ENCODE measurements at regions not wholly inside any gene's neighbourhood (a gene's known extent, or its start where the extent isn't known, plus 50 kb on each side); places are given as distances from the start of the nearest gene placed in this dataset.
A peak's percentile ranks its signal among the peaks of the same experiment; 100 is the strongest.
"Not testable (repeated sequence)": the region's sequence is repeated elsewhere in the genome, so short reads cannot be mapped to it uniquely, and the experiment has no call there.

- peak; percentile 24 to 32; a peak in 3 of 4 replicates for TF ChIP-seq RAD21 (IDR thresholded peaks at IDR 0.05 in 1 of 2, conservative IDR thresholded peaks at IDR 0.05 in 1 of 2; ENCODE audit: low read depth in 2 of 2, low read length in 2 of 2)
- FAIRE-seq; H4K91ac ChIP-seq (replicated peaks; ENCODE audit: insufficient read length, low read length); H3K79me2 ChIP-seq (ENCODE audit: control insufficient read depth in 1 of 2, insufficient read depth in 2 of 2, low read length in 2 of 2); H3K56ac ChIP-seq (replicated peaks; ENCODE audit: insufficient read length, low read depth, low read length); H3K18ac ChIP-seq (ENCODE audit: extremely low read depth, low read length); H3K23me2 ChIP-seq (ENCODE audit: low read depth, low read length); H4K5ac ChIP-seq (ENCODE audit: insufficient read length, low read depth, low read length); H4K20me1 ChIP-seq (replicated peaks in 1 of 2; ENCODE audit: control insufficient read depth in 1 of 2, insufficient read depth in 2 of 2, low read length in 2 of 2); H3K27ac ChIP-seq (ENCODE audit: low read depth, low read length); H2AK5ac ChIP-seq (ENCODE audit: low read depth, low read length); H3K36me3 ChIP-seq (ENCODE audit: control insufficient read depth in 2 of 4, insufficient read depth in 4 of 4, low read length in 3 of 4); H3K14ac ChIP-seq (ENCODE audit: insufficient read length); H3K23ac ChIP-seq (ENCODE audit: insufficient read length); H3K79me1 ChIP-seq (ENCODE audit: low read depth, low read length); H3K4me2 ChIP-seq (ENCODE audit: insufficient read depth in 1 of 2, low read depth in 2 of 2, low read length in 2 of 2); H2BK5ac ChIP-seq (ENCODE audit: low read depth, low read length); H2AFZ ChIP-seq (ENCODE audit: low read length); H3K4ac ChIP-seq (replicated peaks; ENCODE audit: insufficient read length, low read depth, low read length); H4K8ac ChIP-seq (ENCODE audit: extremely low read depth, insufficient read depth, low read length); H3K9me3 ChIP-seq (ENCODE audit: insufficient read depth in 2 of 2, low read depth in 1 of 2, low read length in 1 of 2); DNase-seq (ENCODE audit: low read depth in 1 of 2, low spot score in 2 of 2); H2BK15ac ChIP-seq (ENCODE audit: low read length); H2BK12ac ChIP-seq (ENCODE audit: low read depth, low read length); H2BK120ac ChIP-seq (replicated peaks; ENCODE audit: low read depth, low read length); POLR2A ChIA-PET (ENCODE audit: partially characterized antibody); H3K27me3 ChIP-seq (replicated peaks in 1 of 4; ENCODE audit: control insufficient read depth in 3 of 4, extremely low read depth in 1 of 4, insufficient read depth in 3 of 4, low read length in 3 of 4); H3K4me1 ChIP-seq (replicated peaks in 1 of 4; ENCODE audit: control insufficient read depth in 3 of 4, insufficient read depth in 4 of 4, low read length in 3 of 4); H2BK20ac ChIP-seq (ENCODE audit: low read length); H3K9ac ChIP-seq (replicated peaks in 1 of 4; ENCODE audit: extremely low read depth in 1 of 4, low read depth in 3 of 4, low read length in 3 of 4); CTCF ChIA-PET (ENCODE audit: partially characterized antibody); H3K4me3 ChIP-seq (ENCODE audit: extremely low read depth in 1 of 4, insufficient read depth in 2 of 4, low read depth in 3 of 4, low read length in 4 of 4): not testable (repeated sequence)
- WGBS, 2 experiments (ENCODE audit: extremely low coverage in 1 of 2, insufficient coverage in 1 of 2, insufficient read length in 1 of 2, insufficient replicate concordance in 2 of 2, low coverage in 1 of 2, low lambda C conversion rate in 2 of 2, missing lambda C conversion rate in 1 of 2): 85% methylated on average over 5 of the region's 5 CpGs; no CpG with 5 or more reads in 1 of the 2 experiments
These were observed 198.1 kb downstream of the NPIPA7 start for GRCh38 chr16:16577062-16577461.

All from H1 (cell line).